CD4-positive, alpha-beta T cell treated with Interleukin-15 for 4 hours (primary cell): ENCODE measurements at regions not wholly inside any gene's neighbourhood (a gene's known extent, or its start where the extent isn't known, plus 50 kb on each side); places are given as distances from the start of the nearest gene placed in this dataset.

Source experiments
- DNase-seq: peaks from one replicate; pipeline ENCODE4 v3.0.0-alpha.2; 2020; ENCODE audit warnings: low spot score

GRCh38 chr9:1757186-1757585, 258.0 kb upstream of the SMARCA2 start:
- no peak for DNase-seq

GRCh38 chr9:1759009-1759408, 256.1 kb upstream of the SMARCA2 start:
- no peak for DNase-seq

- DNase-seq, result no peak
Measured at GRCh38 chr9:1759771-1760300, 255.3 kb upstream of the SMARCA2 start.

- DNase-seq, result no peak
Measured at GRCh38 chr9:1761807-1762206, 253.3 kb upstream of the SMARCA2 start.

- no peak for DNase-seq
Measured at GRCh38 chr9:1766042-1766441, 249.1 kb upstream of the SMARCA2 start.

GRCh38 chr9:1768561-1768960, 246.6 kb upstream of the SMARCA2 start:
- no peak for DNase-seq

GRCh38 chr9:1771094-1771789, 243.9 kb upstream of the SMARCA2 start:
- DNase-seq, result no peak

GRCh38 chr9:1775230-1775629, 239.9 kb upstream of the SMARCA2 start:
- no peak for DNase-seq

- DNase-seq, result no peak
Measured at GRCh38 chr9:1776668-1777067, 238.5 kb upstream of the SMARCA2 start.

- DNase-seq, result no peak
Measured at GRCh38 chr9:1791191-1791590, 224.0 kb upstream of the SMARCA2 start.

GRCh38 chr9:1794547-1795270, 220.4 kb upstream of the SMARCA2 start:
- DNase-seq, result no peak

- DNase-seq, result no peak
Measured at GRCh38 chr9:1804128-1804865, 210.8 kb upstream of the SMARCA2 start.

GRCh38 chr9:1829719-1830118, 185.4 kb upstream of the SMARCA2 start:
- no peak for DNase-seq

- no peak for DNase-seq
Measured at GRCh38 chr9:1832960-1833359, 182.2 kb upstream of the SMARCA2 start.

GRCh38 chr9:1837453-1838084, 177.6 kb upstream of the SMARCA2 start:
- no peak for DNase-seq

- DNase-seq, result no peak
Measured at GRCh38 chr9:1839909-1840308, 175.2 kb upstream of the SMARCA2 start.

- no peak for DNase-seq
Measured at GRCh38 chr9:1845425-1845824, 169.7 kb upstream of the SMARCA2 start.

GRCh38 chr9:1855726-1856125, 159.4 kb upstream of the SMARCA2 start:
- DNase-seq, result no peak

GRCh38 chr9:1857808-1858207, 157.3 kb upstream of the SMARCA2 start:
- no peak for DNase-seq

GRCh38 chr9:1869843-1870242, 145.3 kb upstream of the SMARCA2 start:
- peak; percentile 22 for DNase-seq

GRCh38 chr9:1870915-1871314, 144.2 kb upstream of the SMARCA2 start:
- DNase-seq, result no peak
